ENCODE measurements at regions not wholly inside any gene's neighbourhood (a gene's known extent, or its start where the extent isn't known, plus 50 kb on each side); places are given as distances from the start of the nearest gene placed in this dataset.

- DNase-seq: no peak
Observed at GRCh38 chr3:146308222-146308621, 57.3 kb upstream of the PLSCR4 start.

- DNase-seq: no peak
Observed at GRCh38 chr3:146307456-146307725, 56.5 kb upstream of the PLSCR4 start.

GRCh38 chr3:146306656-146307455 lies 56.0 kb upstream of the PLSCR4 start:
- no peak for DNase-seq

GRCh38 chr3:146305808-146306423 lies 55.0 kb upstream of the PLSCR4 start:
- no peak for DNase-seq

- no peak for DNase-seq
Observed at GRCh38 chr3:146300768-146301167, 49.9 kb upstream of the PLSCR4 start.
